ENCODE measurements at regions not wholly inside any gene's neighbourhood (a gene's known extent, or its start where the extent isn't known, plus 50 kb on each side); places are given as distances from the start of the nearest gene placed in this dataset.
"Not testable (repeated sequence)": the region's sequence is repeated elsewhere in the genome, so short reads cannot be mapped to it uniquely, and the experiment has no call there.

GRCh38 chr3:103210583-103210982, 775.8 kb downstream of the ZPLD1 start:
- FAIRE-seq, result no peak

DNA sequence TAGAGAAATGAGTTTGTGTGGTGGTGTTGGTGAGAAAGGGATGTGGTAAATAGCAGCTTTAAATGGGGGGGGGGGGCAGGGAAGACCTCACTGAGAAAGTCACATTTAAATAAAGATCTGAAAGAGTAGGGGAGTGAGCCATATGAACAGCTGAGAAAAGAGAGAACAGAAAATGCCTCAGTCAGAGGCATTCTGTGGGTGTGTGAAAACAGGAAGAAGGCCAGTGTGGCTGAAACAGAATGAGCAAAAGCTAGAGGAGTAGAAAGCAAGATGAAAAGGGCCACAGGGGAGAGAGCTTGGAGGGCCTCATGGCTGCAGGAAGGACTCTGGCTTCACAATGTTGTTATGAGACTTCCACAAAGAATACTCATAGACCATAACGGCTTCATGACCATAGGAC, 783.3 kb downstream of the ZPLD1 start:
- no peak for FAIRE-seq

DNA sequence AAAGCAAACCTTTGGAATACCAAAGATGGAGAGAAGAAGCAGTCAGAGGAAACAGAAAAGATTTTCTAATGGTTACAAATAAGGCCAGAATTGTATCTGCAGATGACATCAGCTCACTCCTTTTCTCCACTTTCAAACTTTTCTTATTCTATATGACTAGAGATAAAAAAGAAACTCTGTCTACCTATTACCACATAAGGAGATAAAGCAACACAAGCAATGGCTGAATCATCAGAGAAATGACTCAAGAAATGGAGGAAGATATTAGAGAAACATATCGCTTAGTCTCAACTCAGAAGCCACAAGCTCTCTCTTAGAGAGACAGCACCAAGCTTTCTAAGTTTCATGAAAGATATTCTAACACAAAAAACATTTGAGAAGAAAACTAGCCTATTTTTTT, 784.0 kb downstream of the ZPLD1 start:
- no peak for FAIRE-seq

DNA sequence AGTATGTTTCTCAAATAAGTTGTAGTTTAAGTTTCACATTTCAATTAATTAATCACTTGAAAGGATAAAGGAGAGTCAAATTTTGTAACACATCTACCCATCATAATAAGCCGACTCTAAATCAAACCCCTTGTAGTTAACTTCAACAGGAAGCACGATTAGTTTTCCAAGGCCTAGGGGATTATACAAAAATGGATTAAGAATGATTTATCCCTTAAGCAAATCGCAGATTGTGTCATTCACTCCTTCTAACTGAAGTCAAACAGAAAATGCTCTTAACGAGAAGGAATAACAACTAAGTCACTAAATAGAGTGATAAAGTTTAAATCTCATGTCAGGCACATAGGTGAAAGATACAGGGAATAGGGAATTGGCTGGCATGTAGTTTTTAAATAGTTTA, 792.8 kb downstream of the ZPLD1 start:
- FAIRE-seq, result no peak

- no peak for FAIRE-seq
Measured at GRCh38 chr3:103247459-103247858, 812.6 kb downstream of the ZPLD1 start.

GRCh38 chr3:103254827-103255226, 820.0 kb downstream of the ZPLD1 start:
- FAIRE-seq, result not testable (repeated sequence)

GRCh38 chr3:103269287-103269686, 834.5 kb downstream of the ZPLD1 start:
- FAIRE-seq, result no peak

- no peak for FAIRE-seq
Measured at GRCh38 chr3:103271575-103271974, 836.8 kb downstream of the ZPLD1 start.

DNA sequence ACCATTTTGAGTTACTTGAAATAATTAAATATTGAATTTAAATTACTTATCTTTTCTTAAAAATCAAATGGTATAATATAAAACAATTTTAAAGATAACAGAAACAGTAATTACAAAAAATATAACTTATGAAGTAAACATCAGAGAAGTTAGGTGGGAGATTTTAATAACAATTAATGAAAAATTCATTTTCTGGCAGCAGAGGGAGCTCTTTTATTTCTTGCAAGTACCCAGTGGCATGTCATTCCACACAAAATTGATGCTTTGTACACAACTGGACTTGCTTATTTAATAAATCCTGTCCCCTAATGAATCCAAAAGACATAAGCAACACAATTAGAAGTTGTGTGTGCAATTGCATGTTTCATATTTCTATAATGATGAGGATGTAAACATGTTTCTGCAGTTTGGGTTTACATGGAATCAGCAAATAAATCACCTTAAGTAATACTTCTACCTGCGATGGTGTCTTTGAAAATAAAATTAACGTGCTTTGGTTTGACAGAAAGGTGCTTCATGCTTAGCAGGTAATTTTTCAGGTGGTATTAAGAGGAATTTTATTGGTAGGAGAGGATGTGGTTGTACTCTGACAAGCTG, 861.3 kb downstream of the ZPLD1 start:
- FAIRE-seq, result peak; percentile 54

GRCh38 chr3:103297502-103297901, 862.7 kb downstream of the ZPLD1 start:
- not testable (repeated sequence) for FAIRE-seq

DNA sequence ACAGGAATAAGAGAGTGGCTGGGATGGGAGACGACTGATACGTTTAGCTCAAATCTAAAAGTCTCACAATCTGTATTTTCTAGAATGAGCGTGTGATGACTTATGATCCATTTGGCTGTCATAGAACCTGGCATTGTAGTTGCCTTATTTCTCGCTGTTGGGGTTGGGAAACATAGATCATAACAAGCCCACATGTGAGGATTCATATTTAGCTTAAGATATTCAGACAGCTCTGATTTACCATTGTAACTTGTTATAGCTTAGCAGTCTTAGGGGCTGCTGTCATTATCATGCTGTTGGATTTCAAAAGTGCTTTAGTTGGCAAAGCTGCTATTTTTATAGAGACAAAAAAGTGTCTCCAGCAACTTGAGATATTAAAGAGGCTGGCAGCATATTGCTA, 871.3 kb downstream of the ZPLD1 start:
- FAIRE-seq, result no peak

- no peak for FAIRE-seq
Measured at GRCh38 chr3:103308921-103309320, 874.1 kb downstream of the ZPLD1 start.

DNA sequence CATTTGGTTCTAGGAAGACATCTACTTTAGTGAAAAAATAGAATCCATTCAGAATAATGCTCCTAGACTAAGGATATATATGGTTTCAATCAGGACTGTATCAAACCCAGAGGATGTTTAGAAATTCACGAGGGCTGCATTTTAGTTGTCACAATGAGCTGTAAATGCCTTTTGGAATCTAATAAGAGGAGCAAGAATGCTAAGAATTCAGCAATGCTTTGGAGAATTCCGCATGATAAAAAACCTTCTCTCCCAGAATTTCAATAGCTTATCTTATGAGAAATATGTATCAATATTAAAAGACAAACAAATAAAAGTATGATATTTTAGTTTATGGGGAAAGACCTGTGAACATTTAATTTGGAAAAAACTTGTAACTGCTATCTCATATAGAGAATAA, 885.1 kb downstream of the ZPLD1 start:
- FAIRE-seq, result no peak

- FAIRE-seq, result no peak
Measured at GRCh38 chr3:103337179-103337845, 902.5 kb downstream of the ZPLD1 start.

DNA sequence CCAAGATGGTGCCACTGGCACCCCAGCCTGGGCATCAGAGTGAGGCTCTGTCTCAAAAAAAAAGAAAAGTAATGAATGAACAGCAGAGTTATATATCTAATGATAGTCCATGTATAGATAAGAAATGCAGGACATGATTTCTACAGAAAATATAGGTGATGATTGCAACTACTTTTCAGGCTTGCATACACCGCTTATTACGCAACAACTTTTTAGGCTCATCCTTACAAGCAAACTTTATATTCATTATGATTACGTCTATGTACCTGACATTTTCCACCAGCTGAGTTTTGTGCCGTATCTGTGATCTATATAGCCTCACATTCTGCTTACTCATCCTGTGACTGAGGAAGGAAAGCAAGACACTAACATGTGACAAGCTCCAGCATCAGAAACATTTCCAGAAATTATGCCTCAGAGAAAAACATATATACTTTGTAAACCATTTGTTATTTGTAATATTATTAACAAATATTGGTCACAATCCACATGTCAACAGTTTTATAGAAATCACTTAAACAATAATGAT, 906.3 kb downstream of the ZPLD1 start:
- no peak for FAIRE-seq

- FAIRE-seq, result no peak
Measured at GRCh38 chr3:103342205-103342731, 907.5 kb downstream of the ZPLD1 start.

GRCh38 chr3:103349760-103350159, 914.9 kb downstream of the ZPLD1 start:
- no peak for FAIRE-seq

- no peak for FAIRE-seq
Measured at GRCh38 chr3:103365467-103365866, 930.7 kb downstream of the ZPLD1 start.

DNA sequence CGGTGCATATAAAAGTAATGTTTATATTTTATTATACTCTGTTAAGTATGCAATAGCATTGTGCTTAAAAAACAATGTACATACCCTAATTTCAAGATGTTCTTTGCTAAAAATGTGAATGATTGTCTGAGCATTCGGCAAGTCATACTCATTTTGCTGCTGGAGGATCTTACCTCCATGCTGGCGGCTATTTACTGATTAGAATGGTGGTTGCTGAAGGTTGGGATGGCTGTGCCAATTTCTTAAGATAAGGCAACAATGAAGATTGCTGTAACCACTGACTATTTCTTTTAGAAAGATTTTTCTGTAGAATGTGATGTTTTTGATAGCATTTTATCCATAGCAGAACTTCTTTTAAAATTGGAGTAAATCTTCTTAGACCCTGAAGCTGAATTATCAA, 932.7 kb downstream of the ZPLD1 start:
- FAIRE-seq, result no peak

DNA sequence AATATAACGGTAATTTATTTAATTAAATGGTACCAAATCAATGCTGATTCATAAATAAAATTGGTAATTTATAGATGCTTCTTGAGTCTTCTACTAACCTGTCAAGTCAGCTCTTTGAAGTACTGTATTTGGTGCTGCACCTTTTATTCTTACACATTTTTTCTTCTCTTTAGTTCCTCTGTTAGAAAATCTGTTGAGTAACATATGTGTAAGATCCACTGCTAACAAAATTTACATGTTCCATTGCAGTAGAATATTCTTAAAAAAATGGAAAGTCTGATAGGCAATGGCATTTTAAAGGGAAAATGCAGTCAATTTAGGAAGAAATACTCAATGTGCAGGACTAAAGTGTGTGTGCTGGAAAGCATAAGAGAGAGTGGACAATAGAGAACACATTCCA, 936.6 kb downstream of the ZPLD1 start:
- FAIRE-seq, result no peak

GRCh38 chr3:103372031-103372430, 937.2 kb downstream of the ZPLD1 start:
- no peak for FAIRE-seq

- FAIRE-seq, result no peak
Measured at GRCh38 chr3:103380391-103380790, 945.6 kb downstream of the ZPLD1 start.

DNA sequence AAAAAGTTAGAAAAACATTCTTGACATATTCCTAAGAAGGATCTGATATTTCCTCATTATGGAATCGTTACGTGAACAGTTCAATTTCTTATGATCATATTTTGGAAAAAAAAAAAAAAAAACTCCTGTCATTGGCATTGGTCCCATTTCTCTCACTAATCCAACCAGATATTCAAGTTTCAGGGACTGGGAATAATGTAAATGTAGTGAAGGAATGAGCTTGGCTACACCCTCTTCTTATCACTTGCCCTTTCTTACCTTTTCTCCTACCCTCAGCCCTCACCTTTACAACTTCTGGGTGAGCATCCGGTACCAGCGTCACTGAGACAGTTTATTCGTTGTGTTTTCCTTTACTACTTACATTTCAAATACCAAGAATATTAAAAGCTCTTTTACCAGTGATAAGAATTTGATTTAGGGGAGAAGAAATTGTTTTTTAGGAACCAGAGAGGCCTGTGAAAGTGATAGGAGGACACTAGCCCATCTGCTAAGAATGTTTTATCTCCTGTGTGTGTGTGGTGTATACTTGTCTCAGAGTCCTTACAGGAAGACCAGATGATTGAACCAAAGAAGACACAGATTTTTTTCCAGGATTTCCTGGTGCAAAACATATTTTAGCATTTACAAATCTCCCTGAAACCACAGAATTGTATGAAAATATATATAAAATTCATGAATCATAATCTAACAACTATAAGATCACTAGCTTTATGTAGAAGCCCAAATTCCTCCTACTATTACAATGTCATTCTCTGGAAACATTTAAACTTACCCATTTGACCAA, 946.7 kb downstream of the ZPLD1 start:
- FAIRE-seq, result no peak
